GM19463 (cell line): ENCODE measurements at regions not wholly inside any gene's neighbourhood (a gene's known extent, or its start where the extent isn't known, plus 50 kb on each side); places are given as distances from the start of the nearest gene placed in this dataset.
"Not testable (repeated sequence)": the region's sequence is repeated elsewhere in the genome, so short reads cannot be mapped to it uniquely, and the experiment has no call there.

Experiments used
- ATAC-seq: cut with Tn5 transposase; IDR thresholded peaks from one replicate; pipeline ENCODE4 v1.9.1; 2021; ENCODE audit warnings: mild to moderate bottlenecking, moderate library complexity; ENCODE audit not compliant: unreplicated experiment

DNA sequence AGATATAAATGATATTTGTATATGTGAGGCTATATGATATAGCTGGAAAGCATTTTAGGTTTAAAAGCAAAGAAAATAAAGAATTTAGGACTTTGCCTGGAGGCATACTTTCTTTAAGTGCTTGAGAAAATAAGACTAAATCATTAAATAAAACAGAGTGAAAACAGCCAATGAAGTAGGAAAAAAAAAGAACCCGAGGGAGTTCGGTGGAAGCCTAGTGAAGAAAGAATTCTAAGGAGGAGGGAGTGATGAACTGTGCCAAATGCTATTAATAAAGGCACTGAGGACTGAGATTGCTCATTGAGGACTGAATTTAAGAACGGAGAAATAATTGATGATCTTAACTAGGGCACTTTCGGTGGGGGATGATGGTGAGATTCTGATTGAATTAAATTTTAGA, 573.5 kb downstream of the DSC3 start:
- no peak for ATAC-seq

DNA sequence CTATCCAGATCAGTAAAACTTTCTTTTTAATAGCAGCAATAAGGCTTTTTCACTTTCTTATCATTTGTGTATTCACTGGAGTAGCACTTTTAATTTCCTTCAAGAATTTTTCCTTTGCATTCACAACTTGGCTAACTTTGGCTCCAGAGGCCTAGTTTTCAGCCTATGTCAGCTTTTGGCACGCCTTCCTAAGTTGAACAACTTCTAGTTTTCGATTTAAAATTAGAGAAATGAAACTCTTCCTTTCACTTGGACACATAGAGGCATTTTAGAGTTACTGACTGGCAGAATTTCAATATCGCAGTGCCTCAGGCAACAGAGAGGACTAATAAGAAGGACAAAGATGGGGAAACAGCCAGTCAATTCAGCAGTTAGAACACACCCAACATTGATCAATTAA, 577.4 kb downstream of the DSC3 start:
- no peak for ATAC-seq

DNA sequence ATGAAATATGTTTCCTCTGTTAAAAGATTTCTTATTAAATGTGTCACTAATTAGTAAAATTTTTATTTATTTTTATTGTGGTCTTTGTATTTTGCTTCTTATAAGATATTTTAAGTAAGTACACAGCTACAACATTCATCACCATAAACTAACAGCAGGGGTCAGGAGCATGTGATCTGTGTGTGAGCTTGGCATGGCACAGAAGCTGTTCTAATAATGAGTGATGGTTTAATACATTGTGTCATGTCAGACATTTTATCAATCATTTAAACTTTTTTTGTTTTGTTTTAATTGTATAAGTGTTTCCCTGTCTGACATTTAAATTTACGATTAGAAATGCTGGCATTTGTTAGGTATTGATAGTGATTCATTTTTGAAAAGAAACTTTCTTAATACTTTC, 585.4 kb downstream of the DSC3 start:
- ATAC-seq = no peak

DNA sequence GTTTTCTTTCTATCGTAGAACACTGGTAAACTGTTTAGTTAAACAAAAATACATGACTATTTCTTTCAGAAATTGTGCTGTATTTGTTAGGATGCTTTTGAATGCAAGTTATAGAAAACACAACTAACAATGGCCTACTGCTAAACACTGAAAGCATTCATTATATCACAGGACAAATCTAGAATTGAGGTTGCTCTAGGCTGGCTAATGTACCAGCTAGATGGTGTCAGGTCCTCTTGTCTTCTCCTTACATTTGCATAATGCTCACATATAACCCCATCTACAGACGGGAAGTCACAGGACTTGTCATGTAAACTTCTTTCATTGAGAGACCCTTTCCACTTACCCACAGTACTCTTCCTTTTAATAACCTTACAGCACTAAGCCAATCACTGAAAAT, 586.8 kb downstream of the DSC3 start:
- no peak for ATAC-seq

- no peak for ATAC-seq
Observed at GRCh38 chr18:30454920-30455319, 587.6 kb downstream of the DSC3 start.

DNA sequence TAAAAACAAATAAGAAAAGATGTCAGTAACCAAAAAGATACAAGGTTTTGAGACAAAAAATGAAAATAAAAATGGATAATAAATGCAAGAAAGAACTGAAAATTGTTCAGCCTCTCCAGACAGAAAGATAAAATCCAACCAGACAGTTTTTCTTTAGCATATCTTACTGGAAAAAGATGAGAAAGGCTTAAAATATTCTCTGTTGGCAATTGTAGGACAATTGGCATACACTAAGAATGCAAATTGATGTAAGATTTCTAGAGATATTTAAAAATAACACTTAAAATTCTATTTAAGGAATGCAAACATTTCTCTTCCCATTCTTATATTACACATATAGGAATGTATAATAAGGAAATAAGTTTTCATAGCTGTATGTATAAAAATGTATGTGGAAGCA, 590.6 kb downstream of the DSC3 start:
- ATAC-seq = no peak

DNA sequence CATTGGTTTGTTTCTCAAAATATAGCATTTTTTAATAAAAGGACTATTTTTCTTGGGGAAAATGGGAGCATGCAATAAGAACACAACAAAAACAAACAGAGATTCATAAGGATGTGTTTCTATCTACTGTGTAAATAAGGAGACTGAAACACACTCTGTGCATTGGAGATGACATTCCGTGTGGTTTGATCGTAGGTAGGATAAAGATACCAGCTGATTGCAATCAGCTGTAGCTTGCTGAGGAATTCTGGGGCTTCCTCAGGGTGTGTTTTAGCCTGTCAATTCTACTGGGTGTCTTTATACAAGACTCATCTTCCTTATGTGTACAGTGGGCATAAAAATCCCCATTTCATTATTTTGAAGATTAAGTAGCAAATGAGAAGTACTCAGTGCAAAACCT, 591.6 kb downstream of the DSC3 start:
- no peak for ATAC-seq

DNA sequence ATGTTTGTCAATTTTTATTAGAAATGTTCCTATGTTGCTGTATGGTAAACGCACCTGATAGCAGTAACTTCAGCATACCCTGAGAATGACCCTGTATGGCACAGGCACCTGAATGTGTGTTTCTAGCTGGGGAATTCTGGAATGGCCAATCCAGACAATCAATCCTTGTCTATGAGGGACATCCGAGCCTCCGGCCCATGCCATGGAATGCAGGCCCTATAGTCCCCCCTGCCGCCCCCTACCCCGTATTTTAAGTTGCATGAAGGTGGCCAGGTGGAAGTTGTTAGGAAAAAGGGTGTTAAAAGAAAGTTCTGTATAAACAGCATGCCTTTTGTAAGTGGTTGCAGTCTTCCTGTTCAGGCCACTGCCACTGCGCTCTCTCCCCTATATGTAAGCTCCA, 595.9 kb downstream of the DSC3 start:
- no peak for ATAC-seq

- ATAC-seq = no peak
Observed at GRCh38 chr18:30444544-30444943, 598.0 kb downstream of the DSC3 start.

GRCh38 chr18:30440351-30440750, 602.2 kb downstream of the DSC3 start:
- no peak for ATAC-seq

DNA sequence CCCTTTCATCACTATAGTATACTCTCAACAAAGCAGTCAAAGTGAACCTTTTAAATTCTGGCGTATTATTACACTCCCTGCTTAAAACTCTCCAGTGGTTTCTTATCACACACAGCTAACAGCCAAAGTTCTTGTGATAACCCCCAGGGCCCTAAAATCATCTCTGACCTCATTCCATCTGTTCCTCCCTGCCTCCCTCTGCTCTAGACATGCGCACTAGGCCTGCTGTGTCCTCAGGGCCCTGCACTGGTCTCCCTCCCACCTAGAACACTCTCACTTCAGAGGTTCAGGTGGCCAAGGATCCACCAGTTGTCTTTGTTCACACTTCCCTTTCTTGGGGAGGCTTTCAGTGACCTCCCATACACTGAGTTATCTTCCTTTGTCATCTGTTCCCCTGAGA, 603.4 kb downstream of the DSC3 start:
- no peak for ATAC-seq

DNA sequence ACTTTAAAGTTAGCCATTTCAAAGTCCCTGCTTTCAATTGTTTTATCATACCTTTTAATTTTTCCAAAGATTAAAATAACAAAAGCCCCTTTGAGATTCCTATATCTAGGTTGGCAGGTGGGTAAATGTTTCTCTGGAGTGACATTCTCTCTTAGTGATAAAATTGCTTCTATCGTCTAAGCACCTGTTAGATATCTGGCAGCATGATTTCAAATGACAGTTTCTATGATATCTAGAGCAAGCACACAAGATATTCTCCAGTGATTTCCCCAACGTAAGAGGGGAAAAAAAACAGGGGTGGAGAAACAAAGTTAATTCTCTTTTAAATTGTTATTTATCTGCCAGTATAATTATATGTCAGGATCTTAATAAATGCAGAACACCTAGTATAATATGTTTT, 610.2 kb downstream of the DSC3 start:
- no peak for ATAC-seq

- ATAC-seq = not testable (repeated sequence)
Observed at GRCh38 chr18:30419399-30419798, 623.1 kb downstream of the DSC3 start.

DNA sequence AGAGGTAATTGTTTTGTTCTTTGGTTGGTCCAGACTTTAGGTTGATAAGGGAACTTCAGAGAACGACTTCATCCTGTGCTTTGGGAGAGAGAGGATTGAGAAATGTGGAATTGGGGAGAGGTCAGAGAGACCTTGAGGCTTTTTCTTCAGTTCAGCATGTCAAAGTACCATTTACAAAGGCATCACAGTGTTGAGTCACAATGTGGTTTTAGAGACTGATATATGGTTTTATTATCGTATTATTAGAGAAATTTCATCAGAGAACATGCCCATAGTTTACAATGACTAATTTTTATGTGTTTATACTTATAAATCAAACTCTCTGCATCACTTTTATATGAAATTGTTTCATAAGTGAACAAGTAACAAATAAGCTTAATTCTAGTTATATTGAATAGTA, 626.6 kb downstream of the DSC3 start:
- ATAC-seq = no peak

- no peak for ATAC-seq
Observed at GRCh38 chr18:30409120-30409519, 633.4 kb downstream of the DSC3 start.

DNA sequence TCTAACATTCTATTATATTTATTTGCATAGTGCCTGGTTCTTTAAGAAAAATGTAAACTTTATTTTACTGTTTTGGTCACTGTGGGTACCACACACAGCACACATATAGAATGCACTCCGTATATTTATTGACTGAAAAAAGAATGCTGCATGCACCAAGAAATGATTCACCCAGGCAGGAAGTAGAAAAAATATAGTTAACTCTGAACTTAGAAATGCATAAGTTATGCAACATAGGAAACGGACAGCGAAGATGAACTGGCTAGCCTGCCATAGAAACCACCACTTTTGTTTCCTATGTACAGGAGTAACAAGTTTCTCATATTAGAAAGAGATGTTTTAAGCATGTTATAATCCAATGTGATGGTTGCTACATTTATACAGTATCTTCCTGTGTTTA, 635.8 kb downstream of the DSC3 start:
- ATAC-seq = no peak

DNA sequence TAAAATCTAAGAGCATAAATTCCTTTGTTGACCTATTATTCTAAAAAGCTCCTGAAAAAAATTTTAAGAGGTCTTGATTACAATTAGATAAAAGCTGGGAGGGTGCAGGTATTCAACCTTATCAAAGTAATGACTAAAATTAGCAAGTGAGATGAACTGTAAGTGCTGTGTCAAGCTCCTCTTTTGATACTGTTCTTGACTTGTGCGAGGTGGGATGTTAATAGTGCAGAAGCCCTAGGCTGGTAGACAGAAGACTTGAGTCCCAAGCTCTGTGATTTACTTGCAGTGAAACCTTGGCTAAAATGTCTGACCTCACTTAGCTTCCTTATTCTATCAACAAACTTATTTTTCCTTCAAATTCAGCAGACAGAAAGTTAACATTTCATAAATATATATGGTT, 637.5 kb downstream of the DSC3 start:
- ATAC-seq = no peak

DNA sequence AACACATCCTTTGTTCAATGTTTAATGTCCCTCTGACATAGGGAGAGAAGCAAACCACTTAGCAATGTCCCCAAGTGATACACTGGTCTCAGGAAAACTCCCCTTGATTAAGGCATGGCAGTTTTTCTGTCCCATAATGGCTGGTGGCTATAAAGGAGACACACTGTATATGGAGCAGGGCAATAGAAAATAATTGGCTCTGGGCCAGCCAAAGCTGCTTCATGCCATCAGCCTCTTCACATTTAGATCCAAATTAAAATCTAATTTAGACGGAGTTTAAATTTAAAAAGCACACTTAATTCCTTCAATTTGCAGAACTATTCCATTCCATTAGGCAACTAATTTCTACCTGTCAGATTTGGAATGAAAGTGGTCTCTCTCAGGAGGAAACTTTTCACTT, 638.1 kb downstream of the DSC3 start:
- no peak for ATAC-seq

- ATAC-seq = no peak
Observed at GRCh38 chr18:30403278-30403677, 639.3 kb downstream of the DSC3 start.

DNA sequence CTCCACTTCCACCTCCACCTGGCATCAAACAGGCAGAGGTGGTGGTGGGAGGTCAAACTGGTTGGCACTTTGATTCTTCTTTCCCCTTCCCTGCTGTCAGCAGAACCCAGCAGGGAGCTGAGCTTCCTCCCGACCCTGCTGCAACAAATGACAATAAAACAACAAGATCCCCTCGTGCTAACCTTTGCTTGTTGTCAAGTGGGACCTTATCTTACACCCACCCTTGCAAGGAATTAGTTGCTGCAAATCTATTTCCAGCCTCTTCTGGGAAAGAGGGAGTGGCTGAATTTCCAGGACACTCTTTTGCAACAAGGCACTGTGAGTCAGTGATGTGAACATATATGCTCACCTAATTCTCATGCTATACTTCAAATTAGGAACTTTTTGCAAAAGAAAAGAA, 655.1 kb downstream of the DSC3 start:
- ATAC-seq = no peak

- ATAC-seq = no peak
Observed at GRCh38 chr18:30386624-30387023, 655.9 kb downstream of the DSC3 start.

GRCh38 chr18:30385684-30386083, 656.9 kb downstream of the DSC3 start:
- no peak for ATAC-seq

DNA sequence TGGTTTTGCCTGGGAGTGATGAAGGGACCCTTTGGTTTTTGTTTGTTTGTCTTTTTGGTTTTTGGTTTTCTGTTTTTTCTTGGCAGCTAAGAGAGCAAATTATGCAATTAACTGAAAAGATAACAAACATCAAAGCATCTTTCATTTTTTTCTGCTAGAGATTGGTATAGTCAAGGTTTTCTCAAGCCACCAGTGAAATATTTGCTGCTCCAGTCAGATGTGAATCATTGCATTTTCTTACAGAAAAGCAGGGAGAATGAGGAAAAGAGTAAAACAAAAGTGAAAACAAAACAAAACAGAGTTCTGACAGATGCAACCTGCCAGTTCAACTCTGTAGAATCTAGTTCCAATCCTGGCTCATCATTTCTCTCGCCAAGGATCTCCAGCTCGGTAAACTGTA, 660.7 kb downstream of the DSC3 start:
- no peak for ATAC-seq

DNA sequence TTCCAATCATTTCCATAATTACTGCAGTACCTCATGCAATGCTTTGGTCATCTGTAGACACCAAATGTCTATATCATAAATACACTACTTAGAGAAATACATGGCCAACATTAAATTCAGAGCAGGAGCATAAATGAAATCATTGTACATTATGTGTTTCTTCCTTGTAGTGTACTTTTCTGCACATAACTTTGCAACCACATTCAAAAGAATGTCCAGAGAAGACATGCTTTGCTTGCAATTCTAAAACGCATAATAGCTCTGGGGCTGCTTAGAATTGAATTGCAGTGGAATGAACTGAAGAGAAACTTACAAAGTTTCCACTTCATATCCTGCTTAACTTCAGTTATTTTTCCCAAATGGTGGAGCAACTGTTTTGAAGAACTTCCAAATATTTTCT, 664.4 kb downstream of the DSC3 start:
- ATAC-seq = no peak
